ENCODE measurements at regions not wholly inside any gene's neighbourhood (a gene's known extent, or its start where the extent isn't known, plus 50 kb on each side); places are given as distances from the start of the nearest gene placed in this dataset.
A peak's percentile ranks its signal among the peaks of the same experiment; 100 is the strongest.

DNA sequence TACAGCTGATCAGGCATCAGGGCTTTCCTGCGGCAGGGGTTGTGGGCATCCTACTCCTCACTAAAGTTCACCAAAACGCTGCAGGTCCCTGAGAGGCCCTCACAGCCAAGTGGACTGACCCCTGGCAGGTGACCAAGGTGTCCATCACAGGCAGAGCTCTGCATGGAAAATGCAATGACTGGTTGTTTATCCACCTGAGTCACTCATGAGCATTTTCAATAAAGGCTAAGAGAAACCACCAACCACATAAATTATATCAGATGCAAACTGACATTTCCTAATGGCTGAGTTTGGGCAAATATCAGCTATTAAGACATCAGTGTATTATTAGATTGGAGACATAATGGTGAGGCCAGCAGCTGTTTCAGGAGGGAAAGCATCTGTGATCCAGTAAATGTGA is 152.7 kb upstream of the SYNDIG1 start:
- H2BK5ac ChIP-seq (ENCODE audit: low read depth, low read length, poor library complexity): no peak overlapping the region
- H4K91ac ChIP-seq (ENCODE audit: low read depth, low read length): no peak overlapping the region
- H3K27me3 ChIP-seq (ENCODE audit: insufficient read depth, low read length): no peaks in the 10 kb centered on the region
- no peak overlapping the region for H2BK12ac ChIP-seq (ENCODE audit: low read length)
- H3K9ac ChIP-seq (ENCODE audit: low read length): no peak overlapping the region
- no peak overlapping the region for H4K12ac ChIP-seq (ENCODE audit: low read depth, low read length)
- no peak overlapping the region for H2AFZ ChIP-seq (ENCODE audit: insufficient read depth, low read length, poor library complexity)
- no peaks in the 10 kb centered on the region for H3K79me2 ChIP-seq (ENCODE audit: control insufficient read depth, insufficient read depth, low read length, poor library complexity)
- no peak overlapping the region for H3K4me2 ChIP-seq (ENCODE audit: low read length)
- H3K23ac ChIP-seq (ENCODE audit: low read length): no peak overlapping the region
- H2BK120ac ChIP-seq (ENCODE audit: insufficient read depth, low read length, poor library complexity): no peak overlapping the region
- H2AK5ac ChIP-seq (ENCODE audit: low read length): no peak overlapping the region
- no peaks in the 10 kb centered on the region for H3K4me1 ChIP-seq (ENCODE audit: control insufficient read depth in 1 of 2, insufficient read depth in 2 of 2, low read length in 2 of 2)
- no peak overlapping the region for H3K4me3 ChIP-seq (ENCODE audit: low read depth, low read length)
- H3K14ac ChIP-seq (ENCODE audit: low read length): no peak overlapping the region
- DNase-seq: no peak
- WGBS (ENCODE audit: extremely low coverage, insufficient coverage, insufficient read length): no CpG with 5 or more reads among the region's 2 CpGs
- H3K79me1 ChIP-seq (ENCODE audit: low read length): no peaks in the 10 kb centered on the region
- no peak overlapping the region for H3K4ac ChIP-seq (ENCODE audit: low read depth, low read length)
- H4K8ac ChIP-seq (ENCODE audit: low read depth, low read length): no peak overlapping the region
- H3K18ac ChIP-seq (ENCODE audit: low read length): no peak overlapping the region
- H3K27ac ChIP-seq (ENCODE audit: low read depth, low read length): no peak overlapping the region
- H3K36me3 ChIP-seq (ENCODE audit: control insufficient read depth in 1 of 2, insufficient read depth in 2 of 2, low read length in 2 of 2): no peaks in the 10 kb centered on the region
- H3K9me3 ChIP-seq (ENCODE audit: insufficient read depth, low read depth, low read length): no peaks in the 10 kb centered on the region

GRCh38 chr20:24314053-24314452 is 155.4 kb upstream of the SYNDIG1 start:
- no peak overlapping the region for H3K4ac ChIP-seq (ENCODE audit: low read depth, low read length)
- H2BK12ac ChIP-seq (ENCODE audit: low read length): no peak overlapping the region
- H3K14ac ChIP-seq (ENCODE audit: low read length): no peak overlapping the region
- no peaks in the 10 kb centered on the region for H3K27me3 ChIP-seq (ENCODE audit: insufficient read depth, low read length)
- no peaks in the 10 kb centered on the region for H3K36me3 ChIP-seq (ENCODE audit: control insufficient read depth in 1 of 2, insufficient read depth in 2 of 2, low read length in 2 of 2)
- H4K8ac ChIP-seq (ENCODE audit: low read depth, low read length): no peak overlapping the region
- no peak overlapping the region for H2BK5ac ChIP-seq (ENCODE audit: low read depth, low read length, poor library complexity)
- H3K4me1 ChIP-seq (ENCODE audit: control insufficient read depth in 1 of 2, insufficient read depth in 2 of 2, low read length in 2 of 2): no peaks in the 10 kb centered on the region
- no peaks in the 10 kb centered on the region for H3K79me1 ChIP-seq (ENCODE audit: low read length)
- no peak overlapping the region for H4K91ac ChIP-seq (ENCODE audit: low read depth, low read length)
- no peak overlapping the region for H3K9ac ChIP-seq (ENCODE audit: low read length)
- H3K4me2 ChIP-seq (ENCODE audit: low read length): no peak overlapping the region
- H3K18ac ChIP-seq (ENCODE audit: low read length): no peak overlapping the region
- H2AFZ ChIP-seq (ENCODE audit: insufficient read depth, low read length, poor library complexity): no peak overlapping the region
- no peak overlapping the region for H4K12ac ChIP-seq (ENCODE audit: low read depth, low read length)
- no peak overlapping the region for H3K23ac ChIP-seq (ENCODE audit: low read length)
- WGBS (ENCODE audit: extremely low coverage, insufficient coverage, insufficient read length): no CpG with 5 or more reads among the region's 4 CpGs
- DNase-seq: no peak
- no peak overlapping the region for H3K4me3 ChIP-seq (ENCODE audit: low read depth, low read length)
- H2BK120ac ChIP-seq (ENCODE audit: insufficient read depth, low read length, poor library complexity): no peak overlapping the region
- H3K27ac ChIP-seq (ENCODE audit: low read depth, low read length): no peak overlapping the region
- no peaks in the 10 kb centered on the region for H3K79me2 ChIP-seq (ENCODE audit: control insufficient read depth, insufficient read depth, low read length, poor library complexity)
- no peaks in the 10 kb centered on the region for H3K9me3 ChIP-seq (ENCODE audit: insufficient read depth, low read depth, low read length)
- no peak overlapping the region for H2AK5ac ChIP-seq (ENCODE audit: low read length)

GRCh38 chr20:24309596-24309995 is 159.8 kb upstream of the SYNDIG1 start:
- Histone ChIP-seq H3K4me2 (ENCODE audit: low read length) (no peak overlapping the region), H2AFZ (ENCODE audit: insufficient read depth, low read length, poor library complexity) (no peak overlapping the region), H3K27ac (ENCODE audit: low read depth, low read length) (no peak overlapping the region), H3K9ac (ENCODE audit: low read length) (no peak overlapping the region), H3K4me1 (ENCODE audit: control insufficient read depth in 1 of 2, insufficient read depth in 2 of 2, low read length in 2 of 2) (no peaks in the 10 kb centered on the region), H3K9me3 (ENCODE audit: insufficient read depth, low read depth, low read length) (no peaks in the 10 kb centered on the region), H2BK5ac (ENCODE audit: low read depth, low read length, poor library complexity) (no peak overlapping the region), H4K91ac (ENCODE audit: low read depth, low read length) (no peak overlapping the region), H3K4me3 (ENCODE audit: low read depth, low read length) (no peak overlapping the region), H2BK120ac (ENCODE audit: insufficient read depth, low read length, poor library complexity) (no peak overlapping the region), H2BK12ac (ENCODE audit: low read length) (no peak overlapping the region), H4K8ac (ENCODE audit: low read depth, low read length) (no peak overlapping the region), H3K36me3 (ENCODE audit: control insufficient read depth in 1 of 2, insufficient read depth in 2 of 2, low read length in 2 of 2) (no peaks in the 10 kb centered on the region), H3K4ac (ENCODE audit: low read depth, low read length) (no peak overlapping the region), H4K12ac (ENCODE audit: low read depth, low read length) (no peak overlapping the region), H3K79me1 (ENCODE audit: low read length) (no peaks in the 10 kb centered on the region), H3K23ac (ENCODE audit: low read length) (no peak overlapping the region), H3K18ac (ENCODE audit: low read length) (no peak overlapping the region), H3K79me2 (ENCODE audit: control insufficient read depth, insufficient read depth, low read length, poor library complexity) (no peaks in the 10 kb centered on the region), H3K14ac (ENCODE audit: low read length) (no peak overlapping the region), H3K27me3 (ENCODE audit: insufficient read depth, low read length) (no peaks in the 10 kb centered on the region), H2AK5ac (ENCODE audit: low read length) (no peak overlapping the region)
- no CpG with 5 or more reads among the region's 2 CpGs for WGBS (ENCODE audit: extremely low coverage, insufficient coverage, insufficient read length)
- DNase-seq: peak; percentile 54 to 84

DNA sequence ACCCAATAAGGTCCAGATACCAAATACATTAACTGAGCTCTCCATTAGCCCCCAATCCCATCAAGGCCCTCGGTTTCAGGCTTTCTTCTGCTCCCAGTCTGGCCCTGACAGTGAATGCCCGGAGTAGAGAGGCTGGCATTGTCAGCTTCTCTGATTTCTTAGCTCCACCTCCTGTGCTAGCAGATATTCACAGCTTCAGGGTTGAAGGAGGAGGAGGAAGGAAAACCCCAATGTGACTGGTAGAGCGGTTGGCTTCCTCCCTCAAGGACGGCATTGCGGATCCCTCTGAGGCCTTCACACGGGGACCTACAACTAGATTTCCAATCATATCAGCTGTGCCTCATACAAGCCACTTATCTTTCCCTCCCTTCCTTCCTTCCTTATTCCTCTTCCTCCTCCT is 164.1 kb upstream of the SYNDIG1 start:
- Histone ChIP-seq H3K23ac (ENCODE audit: low read length) (no peak overlapping the region), H3K4me1 (ENCODE audit: control insufficient read depth in 1 of 2, insufficient read depth in 2 of 2, low read length in 2 of 2) (no peaks in the 10 kb centered on the region), H3K9me3 (ENCODE audit: insufficient read depth, low read depth, low read length) (peaks cover 3% of the 10 kb centered on the region), H3K27me3 (ENCODE audit: insufficient read depth, low read length) (no peaks in the 10 kb centered on the region), H3K79me2 (ENCODE audit: control insufficient read depth, insufficient read depth, low read length, poor library complexity) (no peaks in the 10 kb centered on the region), H4K12ac (ENCODE audit: low read depth, low read length) (no peak overlapping the region), H3K4me2 (ENCODE audit: low read length) (no peak overlapping the region), H3K36me3 (ENCODE audit: control insufficient read depth in 1 of 2, insufficient read depth in 2 of 2, low read length in 2 of 2) (no peaks in the 10 kb centered on the region), H2AK5ac (ENCODE audit: low read length) (no peak overlapping the region), H3K27ac (ENCODE audit: low read depth, low read length) (no peak overlapping the region), H2BK5ac (ENCODE audit: low read depth, low read length, poor library complexity) (no peak overlapping the region), H3K14ac (ENCODE audit: low read length) (no peak overlapping the region), H2AFZ (ENCODE audit: insufficient read depth, low read length, poor library complexity) (no peak overlapping the region), H4K91ac (ENCODE audit: low read depth, low read length) (no peak overlapping the region), H2BK12ac (ENCODE audit: low read length) (no peak overlapping the region), H3K4ac (ENCODE audit: low read depth, low read length) (no peak overlapping the region), H3K18ac (ENCODE audit: low read length) (no peak overlapping the region), H2BK120ac (ENCODE audit: insufficient read depth, low read length, poor library complexity) (no peak overlapping the region), H4K8ac (ENCODE audit: low read depth, low read length) (no peak overlapping the region), H3K4me3 (ENCODE audit: low read depth, low read length) (no peak overlapping the region), H3K79me1 (ENCODE audit: low read length) (no peaks in the 10 kb centered on the region), H3K9ac (ENCODE audit: low read length) (no peak overlapping the region)
- no peak for DNase-seq
- WGBS (ENCODE audit: extremely low coverage, insufficient coverage, insufficient read length): no CpG with 5 or more reads among the region's 6 CpGs

Measured in trophoblast cell (in vitro differentiated cells and primary cell).